B cell (primary cell): ENCODE measurements at regions not wholly inside any gene's neighbourhood (a gene's known extent, or its start where the extent isn't known, plus 50 kb on each side); places are given as distances from the start of the nearest gene placed in this dataset.

Source experiments
- ATAC-seq: fragments of 200-7000 bp; cut with Tn5 transposase; one replicate; pipeline ENCODE4 v1.10.0; 2021; ENCODE audit warnings: low read depth, mild to moderate bottlenecking, moderate number of reproducible peaks, moderate library complexity
- CTCF ChIA-PET: fragments of 350-600 bp; sonication (Branson Sonifier 250); formaldehyde crosslinking; loops from one replicate; lab custom pipeline; 2021; ENCODE audit warnings: antibody characterized with exemption, inconsistent platforms; lab: Charles Lee
- POLR2A ChIA-PET: fragments of 350-600 bp; sonication (Branson Sonifier 250); formaldehyde crosslinking; loops from one replicate; lab custom pipeline; 2021; ENCODE audit warnings: antibody characterized with exemption; lab: Charles Lee
- DNase-seq: peaks from one replicate; pipeline ENCODE4 v3.0.0; 2013
- H2AFZ ChIP-seq: 2 replicates; pipeline ENCODE4 v1.6.1; 2012; ENCODE audit warnings: mild to moderate bottlenecking, low read depth, low read length; ENCODE audit not compliant: insufficient read depth, poor library complexity, severe bottlenecking
- H3K27ac ChIP-seq, 2 donors: 1 replicate in 1 of 2; 2 replicates in 1 of 2; pipeline ENCODE4 v1.5.1; 2012 to 2013; ENCODE audit warnings: low read length in 2 of 2, mild to moderate bottlenecking in 2 of 2, moderate library complexity in 1 of 2
- H3K27me3 ChIP-seq, 4 experiments: fragments of 200-600 bp in 1 of 4; sonication (generic) in 1 of 4; replicated peaks in 1 of 4; 1 replicate in 2 of 4; 2 replicates in 2 of 4; pipeline versions ENCODE4 v1.6.1 to v1.7.0; 2013 to 2016; ENCODE audit warnings: low read length in 3 of 4, mild to moderate bottlenecking in 2 of 4, mixed read lengths in 1 of 4, moderate library complexity in 1 of 4; ENCODE audit not compliant: insufficient read depth in 4 of 4, control insufficient read depth in 3 of 4; ENCODE audit errors: control extremely low read depth in 1 of 4
- H3K36me3 ChIP-seq, 2 experiments: replicated peaks in 1 of 2; 1 replicate in 1 of 2; 2 replicates in 1 of 2; pipeline versions ENCODE4 v1.6.1 to v1.7.1; 2013; ENCODE audit warnings: low read length in 1 of 2; ENCODE audit not compliant: insufficient read depth in 2 of 2, control insufficient read depth in 1 of 2; ENCODE audit errors: control extremely low read depth in 1 of 2, extremely low read depth in 1 of 2
- H3K4me1 ChIP-seq, 2 donors: fragments of 200-600 bp in 1 of 2; sonication (generic) in 1 of 2; 1 replicate in 1 of 2; 2 replicates in 1 of 2; pipeline versions ENCODE4 v1.5.1 to v1.6.1; 2013 to 2017; ENCODE audit warnings: low read length in 2 of 2; ENCODE audit not compliant: control insufficient read depth in 2 of 2, insufficient read depth in 2 of 2
- H3K4me2 ChIP-seq: replicated peaks from 2 replicates; pipeline ENCODE3; 2012; ENCODE audit warnings: mild to moderate bottlenecking, low read depth, low read length; ENCODE audit not compliant: poor library complexity, severe bottlenecking
- H3K4me3 ChIP-seq, 5 experiments: fragments of 200-600 bp in 1 of 5; sonication (generic) in 1 of 5; 1 replicate in 3 of 5; 2 replicates in 2 of 5; pipeline versions ENCODE4 v1.5.1 to v1.7.0; 2011 to 2016; ENCODE audit warnings: low read length in 4 of 5, mild to moderate bottlenecking in 4 of 5, low read depth in 2 of 5, control low read depth in 1 of 5, moderate library complexity in 1 of 5; ENCODE audit not compliant: insufficient read depth in 1 of 5; ENCODE audit errors: control extremely low read depth in 1 of 5, extremely low read depth in 1 of 5
- H3K79me2 ChIP-seq: fragments of 200-600 bp; sonication (generic); one replicate; pipeline ENCODE4 v1.6.0; 2016; ENCODE audit warnings: low read length; ENCODE audit not compliant: control insufficient read depth, insufficient read depth
- H3K9ac ChIP-seq: fragments of 200-600 bp; sonication (generic); 2 replicates; pipeline ENCODE4 v1.6.1; 2017; ENCODE audit warnings: mild to moderate bottlenecking, low read length, moderate library complexity
- H3K9me3 ChIP-seq, 3 donors: one replicate each; pipeline versions ENCODE4 v1.6.1 to v1.7.1; 2013; ENCODE audit warnings: low read length in 2 of 3; ENCODE audit not compliant: control insufficient read depth in 2 of 3, insufficient read depth in 1 of 3; ENCODE audit errors: control extremely low read depth in 1 of 3
- H4K20me1 ChIP-seq: 2 replicates; pipeline ENCODE4 v1.6.0; 2012; ENCODE audit warnings: mild to moderate bottlenecking, low read length; ENCODE audit not compliant: insufficient read depth, control insufficient read depth, poor library complexity, severe bottlenecking
- H3K27ac Mint-ChIP-seq: one replicate; pipeline ENCODE4 v1.8.0; 2021; ENCODE audit warnings: mixed read lengths
- H3K27me3 Mint-ChIP-seq: one replicate; pipeline ENCODE4 v1.8.0; 2021; ENCODE audit warnings: mixed read lengths
- H3K4me1 Mint-ChIP-seq: one replicate; pipeline ENCODE4 v1.8.0; 2021; ENCODE audit warnings: mixed read lengths
- H3K4me3 Mint-ChIP-seq: one replicate; pipeline ENCODE4 v1.8.0; 2021; ENCODE audit warnings: mixed read lengths
- H3K9me3 Mint-ChIP-seq: one replicate; pipeline ENCODE4 v1.8.0; 2022; ENCODE audit warnings: mixed read lengths; ENCODE audit not compliant: insufficient read depth
- EZH2 ChIP-seq: IDR thresholded peaks from 2 replicates; pipeline ENCODE4 v1.6.1; 2012; ENCODE audit warnings: borderline replicate concordance, low read depth, mild to moderate bottlenecking, moderate library complexity, low read length; ENCODE audit not compliant: insufficient read depth, poor library complexity, severe bottlenecking
- WGBS: methylation state at CpG from one replicate; pipeline ENCODE4 v1.1.5; 2013; ENCODE audit warnings: missing lambda C conversion rate; ENCODE audit not compliant: insufficient coverage; 5-methylcytosine and 5-hydroxymethylcytosine counted together
- intact Hi-C: fragments of 100-400 bp; cut with micrococcal nuclease; formaldehyde crosslinking; loops from one replicate; pipeline ENCODE4 v1.10.0; 2022
- TF ChIP-seq, protein P1 (sequence below): fragments of 200-600 bp; IDR thresholded peaks from one replicate; pipeline ENCODE4 v1.8.0; 2022; ENCODE audit warnings: antibody characterized with exemption, mild to moderate bottlenecking

DNA sequence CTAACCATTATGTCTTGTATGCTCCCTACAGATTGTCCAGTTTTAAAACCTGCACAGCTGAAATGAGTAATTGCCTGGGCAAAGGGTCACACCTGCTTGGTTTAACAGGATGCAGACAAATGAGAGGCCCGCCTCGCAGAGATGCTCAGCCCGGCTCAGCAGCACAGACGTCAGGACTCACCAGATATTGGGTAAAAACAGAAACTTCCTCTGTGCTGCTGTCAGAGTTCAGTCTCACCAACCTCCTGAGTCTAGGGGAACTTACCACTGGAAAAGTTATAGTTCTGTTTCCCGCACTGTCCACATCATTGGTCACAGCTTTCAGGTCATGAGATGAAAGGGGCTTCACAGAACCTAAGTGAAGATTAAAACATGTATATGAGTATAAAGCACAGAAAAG is 152.5 kb downstream of the ESM1 start:
- DNase-seq: peak; percentile 62
- Histone ChIP-seq H3K79me2 (no peaks in the 10 kb centered on the region), H3K4me1 (peaks cover 25% of the 10 kb centered on the region in 2 donors), H3K4me3 (no peak overlapping the region), H3K9ac (no peak overlapping the region), H3K4me2 (peak overlapping the region; percentile 23), H3K36me3 (no peaks in the 10 kb centered on the region), H3K27me3 (no peaks in the 10 kb centered on the region), H3K27ac (peak overlapping the region; percentile 48 to 83), H2AFZ (peak overlapping the region; percentile 57), H3K9me3 (peaks cover 0 to 4% (median 0%) of the 10 kb centered on the region in 3 donors), H4K20me1 (no peaks in the 10 kb centered on the region)
- Mint-ChIP-seq H3K4me3 (peak overlapping the region; percentile 46), H3K9me3 (no peaks in the 10 kb centered on the region), H3K4me1 (peaks cover 38% of the 10 kb centered on the region), H3K27me3 (no peaks in the 10 kb centered on the region), H3K27ac (peak overlapping the region; percentile 75)
- WGBS: 10% methylated on average over 4 of the region's 5 CpGs
- intact Hi-C loops: loop anchor here (5.0 kb wide), 1 partner anchor 81 kb away; no protein-coding TSS in a partner anchor
- ChIA-PET CTCF (interaction anchor here (1.4 kb wide), 2 partner anchors 12 to 316 kb away, joined by 5 to 7 read pairs; partner anchors contain the start of gene SNX18), POLR2A (no interaction called here)
- ATAC-seq: peak; percentile 85
- TF ChIP-seq, protein P1, sequence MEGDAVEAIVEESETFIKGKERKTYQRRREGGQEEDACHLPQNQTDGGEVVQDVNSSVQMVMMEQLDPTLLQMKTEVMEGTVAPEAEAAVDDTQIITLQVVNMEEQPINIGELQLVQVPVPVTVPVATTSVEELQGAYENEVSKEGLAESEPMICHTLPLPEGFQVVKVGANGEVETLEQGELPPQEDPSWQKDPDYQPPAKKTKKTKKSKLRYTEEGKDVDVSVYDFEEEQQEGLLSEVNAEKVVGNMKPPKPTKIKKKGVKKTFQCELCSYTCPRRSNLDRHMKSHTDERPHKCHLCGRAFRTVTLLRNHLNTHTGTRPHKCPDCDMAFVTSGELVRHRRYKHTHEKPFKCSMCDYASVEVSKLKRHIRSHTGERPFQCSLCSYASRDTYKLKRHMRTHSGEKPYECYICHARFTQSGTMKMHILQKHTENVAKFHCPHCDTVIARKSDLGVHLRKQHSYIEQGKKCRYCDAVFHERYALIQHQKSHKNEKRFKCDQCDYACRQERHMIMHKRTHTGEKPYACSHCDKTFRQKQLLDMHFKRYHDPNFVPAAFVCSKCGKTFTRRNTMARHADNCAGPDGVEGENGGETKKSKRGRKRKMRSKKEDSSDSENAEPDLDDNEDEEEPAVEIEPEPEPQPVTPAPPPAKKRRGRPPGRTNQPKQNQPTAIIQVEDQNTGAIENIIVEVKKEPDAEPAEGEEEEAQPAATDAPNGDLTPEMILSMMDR: no peak
- TF ChIP-seq EZH2: no peak

DNA sequence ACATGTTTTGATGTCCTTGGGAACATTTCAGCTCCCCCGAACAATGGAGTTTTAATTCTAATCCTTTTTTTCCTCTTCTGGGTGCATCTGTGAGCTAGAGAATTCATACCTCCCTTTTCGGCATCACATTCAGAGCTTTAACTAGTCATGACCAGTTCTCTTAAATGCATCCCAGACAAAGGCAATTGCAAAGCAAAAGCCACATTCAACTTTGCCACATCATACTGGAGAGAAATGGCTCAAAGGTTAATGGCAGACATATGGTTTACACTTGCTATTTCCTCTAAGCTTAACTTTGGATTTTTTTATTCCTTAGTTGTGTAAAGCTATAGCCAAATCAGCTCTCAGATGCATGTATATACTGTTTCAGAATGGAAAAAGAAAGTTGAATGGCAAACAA is 153.3 kb downstream of the ESM1 start:
- Histone ChIP-seq H3K27ac (no peak overlapping the region), H3K4me1 (peaks cover 25% of the 10 kb centered on the region in 2 donors), H3K4me3 (no peak overlapping the region), H3K36me3 (no peaks in the 10 kb centered on the region), H2AFZ (no peak overlapping the region), H3K27me3 (no peaks in the 10 kb centered on the region), H3K9me3 (peaks cover 0 to 4% (median 0%) of the 10 kb centered on the region in 3 donors), H3K4me2 (no peak overlapping the region), H3K9ac (no peak overlapping the region), H3K79me2 (no peaks in the 10 kb centered on the region), H4K20me1 (no peaks in the 10 kb centered on the region)
- Mint-ChIP-seq H3K9me3 (no peaks in the 10 kb centered on the region), H3K4me1 (peaks cover 38% of the 10 kb centered on the region), H3K4me3 (no peak overlapping the region), H3K27ac (no peak overlapping the region), H3K27me3 (no peaks in the 10 kb centered on the region)
- ChIA-PET CTCF (interaction anchor here (1.4 kb wide), 2 partner anchors 13 to 315 kb away, joined by 5 to 7 read pairs; partner anchors contain the start of gene SNX18), POLR2A (no interaction called here)
- 100% methylated on average over 1 of the region's 2 CpGs for WGBS
- DNase-seq: no peak
- TF ChIP-seq, protein P1: no peak
- no peak for TF ChIP-seq EZH2
- no peak for ATAC-seq
- intact Hi-C loops: loop anchor here (5.0 kb wide), 1 partner anchor 80 kb away; no protein-coding TSS in a partner anchor
